ENCODE measurements at regions not wholly inside any gene's neighbourhood (a gene's known extent, or its start where the extent isn't known, plus 50 kb on each side); places are given as distances from the start of the nearest gene placed in this dataset.
"Not testable (repeated sequence)": the region's sequence is repeated elsewhere in the genome, so short reads cannot be mapped to it uniquely, and the experiment has no call there.

DNA sequence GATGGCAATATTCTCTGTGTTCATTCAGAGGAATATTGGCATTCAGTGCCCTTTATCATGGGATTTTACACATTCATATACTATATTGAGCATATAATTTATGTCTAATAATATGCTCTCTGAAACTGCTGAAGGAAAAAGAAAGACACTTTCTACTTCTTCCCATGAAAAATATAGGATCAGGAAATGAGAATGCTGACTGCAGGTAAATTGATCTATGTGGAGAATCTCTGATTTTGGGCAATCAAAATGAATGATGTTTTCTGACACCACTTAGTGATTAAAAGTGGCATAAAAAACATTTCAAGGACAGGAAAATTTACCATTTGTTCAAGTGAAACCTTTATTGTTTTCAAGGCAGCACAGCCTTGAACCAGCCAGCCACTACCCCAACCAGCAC, 260.1 kb upstream of the STXBP5 start:
- no peak for DNase-seq

- DNase-seq = no peak
These were observed 259.4 kb upstream of the STXBP5 start for GRCh38 chr6:146944809-146945208.

GRCh38 chr6:146946559-146946958, 257.7 kb upstream of the STXBP5 start:
- no peak for DNase-seq

DNA sequence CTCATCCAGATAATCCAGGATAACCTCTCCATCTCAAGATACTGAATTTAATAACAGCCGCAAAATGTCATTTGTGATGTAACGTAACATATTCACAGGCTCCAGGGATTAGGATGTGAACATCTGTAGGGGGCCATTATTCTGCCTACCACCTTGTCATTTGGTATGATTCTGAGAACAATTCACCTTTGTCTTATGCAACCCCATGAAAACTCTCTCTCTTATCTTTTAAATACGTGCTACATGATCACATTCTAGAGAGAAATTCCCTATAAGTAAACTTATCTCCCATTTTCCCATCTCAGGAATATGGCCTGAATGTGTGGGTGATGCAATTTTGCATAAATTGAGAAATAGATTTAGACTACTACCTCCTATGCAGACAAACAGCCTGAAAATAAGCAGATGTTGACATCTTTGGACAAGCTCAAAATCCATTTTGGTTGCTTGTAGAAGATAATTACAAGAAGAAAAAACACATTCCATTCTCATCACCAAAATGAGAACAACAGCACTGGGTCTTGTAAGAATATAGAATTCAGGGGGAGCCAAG, 255.4 kb upstream of the STXBP5 start:
- DNase-seq = peak; percentile 13

GRCh38 chr6:146949425-146949824, 254.8 kb upstream of the STXBP5 start:
- DNase-seq = no peak

DNA sequence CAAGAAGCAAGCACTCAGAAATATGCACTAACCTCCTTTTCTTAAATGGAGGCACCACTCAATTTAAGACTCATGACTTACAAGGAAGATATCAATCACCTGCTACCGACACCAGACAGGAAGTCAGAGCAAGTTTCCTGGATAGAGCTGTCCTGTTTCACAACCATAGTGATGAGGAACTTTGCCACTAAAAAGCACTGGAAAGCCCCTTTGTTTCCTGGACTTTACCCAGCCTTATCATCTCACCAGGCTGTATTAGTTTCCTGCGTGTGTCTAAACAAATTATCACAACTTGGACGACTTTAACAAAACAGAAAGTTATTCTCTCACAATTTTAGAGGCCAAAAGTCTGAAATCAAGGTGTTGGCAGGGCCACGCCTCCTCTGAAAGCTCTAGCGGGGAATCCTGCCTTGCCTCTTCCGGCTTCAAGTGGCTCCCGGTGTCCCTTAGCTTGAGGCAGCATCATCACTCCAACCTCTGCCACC, 253.8 kb upstream of the STXBP5 start:
- peak; percentile 35 for DNase-seq

GRCh38 chr6:146955570-146955969, 248.6 kb upstream of the STXBP5 start:
- DNase-seq = no peak

GRCh38 chr6:146957181-146958093, 246.8 kb upstream of the STXBP5 start:
- no peak for DNase-seq

GRCh38 chr6:146961831-146962230, 242.4 kb upstream of the STXBP5 start:
- no peak for DNase-seq

GRCh38 chr6:146962329-146962728, 241.9 kb upstream of the STXBP5 start:
- no peak for DNase-seq

GRCh38 chr6:146965110-146965689, 239.0 kb upstream of the STXBP5 start:
- DNase-seq = no peak

DNA sequence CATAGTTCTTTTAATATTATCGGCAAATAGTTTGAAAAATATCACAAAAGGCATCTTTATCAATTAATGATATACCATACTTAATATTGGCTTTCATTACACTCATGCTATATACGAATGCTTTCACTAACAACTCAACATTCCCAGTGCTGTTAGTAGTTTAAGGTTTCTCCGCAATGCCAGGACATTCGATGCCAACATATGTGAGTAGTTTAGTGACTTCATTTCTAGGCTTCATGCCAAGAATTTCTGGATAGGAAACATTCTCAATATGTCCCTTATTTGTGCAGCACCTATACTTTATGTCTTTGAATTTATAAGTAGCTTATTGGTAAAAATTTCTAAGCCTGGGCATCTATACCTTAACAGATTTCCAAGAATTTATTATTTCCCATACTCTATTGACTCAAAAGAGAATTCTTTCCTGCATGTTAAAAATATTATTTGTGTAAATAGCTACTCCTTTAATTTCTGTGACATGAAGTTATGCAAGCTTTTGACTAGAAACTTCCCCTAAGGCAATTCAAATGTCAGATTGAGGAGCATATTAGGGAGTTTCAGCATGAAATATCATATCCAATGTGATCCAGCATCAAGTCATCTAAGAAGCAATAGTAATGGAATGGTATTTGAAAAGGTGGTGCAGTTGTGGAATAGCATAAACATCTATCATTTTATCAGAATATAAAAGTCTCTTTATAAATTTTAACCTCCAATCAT, 236.0 kb upstream of the STXBP5 start:
- peak; percentile 81 for DNase-seq

DNA sequence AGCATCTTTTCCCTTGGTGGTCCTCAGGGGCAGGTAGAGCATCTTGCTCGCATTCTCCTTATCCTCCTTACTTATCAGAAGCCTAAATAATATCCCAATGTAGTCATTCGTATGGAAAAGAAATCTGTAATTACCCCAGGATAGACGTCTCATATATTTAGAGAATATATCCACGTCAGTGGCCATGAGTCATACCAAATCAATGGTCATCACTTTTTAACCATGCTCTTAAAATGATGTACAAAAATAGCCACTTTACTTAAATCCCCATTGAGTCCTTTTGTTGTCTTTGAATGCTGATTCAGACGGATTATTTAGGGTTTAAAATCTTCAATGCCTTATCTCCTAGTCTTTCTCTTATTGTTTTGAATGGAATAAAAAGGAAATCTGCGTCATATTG, 231.7 kb upstream of the STXBP5 start:
- no peak for DNase-seq

GRCh38 chr6:146974351-146974750, 229.9 kb upstream of the STXBP5 start:
- DNase-seq = no peak

- DNase-seq = no peak
These were observed 229.1 kb upstream of the STXBP5 start for GRCh38 chr6:146975093-146975492.

- no peak for DNase-seq
These were observed 223.3 kb upstream of the STXBP5 start for GRCh38 chr6:146980900-146981329.

GRCh38 chr6:146981981-146982380, 222.2 kb upstream of the STXBP5 start:
- DNase-seq = no peak

DNA sequence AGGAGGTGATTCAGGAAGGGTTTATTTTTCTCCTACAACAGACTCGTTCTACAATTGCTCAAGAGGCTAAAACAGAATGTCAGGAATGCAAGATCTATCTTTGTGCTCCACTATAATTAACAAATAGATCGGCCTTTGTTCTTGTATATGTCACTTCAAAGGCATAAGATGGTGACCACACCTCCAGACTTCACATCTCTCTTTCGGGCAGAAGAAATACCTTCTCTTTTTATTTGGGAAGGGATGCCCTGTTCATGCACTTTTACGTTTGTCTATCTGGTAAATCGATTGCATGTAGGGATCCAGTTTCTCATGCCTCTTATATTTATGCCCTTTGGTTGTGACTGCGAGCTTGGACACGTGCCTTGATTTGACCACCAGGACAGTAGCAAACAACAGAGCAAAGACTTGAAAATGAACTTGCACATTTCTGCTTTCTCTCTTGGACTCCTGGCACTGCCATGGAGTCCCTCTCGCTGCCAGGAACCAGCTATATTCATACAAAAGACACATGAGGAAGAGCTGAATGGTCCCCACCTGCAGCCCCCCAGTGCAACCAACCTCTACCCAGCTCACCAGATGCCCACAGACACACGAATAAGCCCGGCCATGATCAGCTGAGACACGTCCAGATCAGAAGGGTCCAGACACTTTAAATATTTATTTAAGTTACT, 219.8 kb upstream of the STXBP5 start:
- DNase-seq = peak; percentile 22

DNA sequence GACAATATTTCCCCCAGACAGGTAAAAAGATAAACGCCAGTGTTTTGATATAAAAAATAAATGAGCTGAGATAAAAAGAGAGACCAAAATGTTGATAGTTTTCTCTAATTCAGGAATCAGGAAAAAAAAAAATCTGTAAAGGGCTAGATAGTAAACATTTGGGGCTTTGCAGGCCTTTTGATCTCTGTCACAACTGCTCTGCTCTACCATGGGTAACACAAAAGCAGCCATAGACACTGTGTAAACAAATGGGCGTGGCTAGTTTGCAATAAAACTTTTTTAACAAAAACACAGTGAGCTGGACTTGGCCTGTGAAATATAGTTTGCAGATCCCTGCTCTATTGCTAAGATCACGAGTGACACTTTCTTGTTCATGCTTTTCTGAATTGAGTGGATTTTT, 219.1 kb upstream of the STXBP5 start:
- DNase-seq = no peak

DNA sequence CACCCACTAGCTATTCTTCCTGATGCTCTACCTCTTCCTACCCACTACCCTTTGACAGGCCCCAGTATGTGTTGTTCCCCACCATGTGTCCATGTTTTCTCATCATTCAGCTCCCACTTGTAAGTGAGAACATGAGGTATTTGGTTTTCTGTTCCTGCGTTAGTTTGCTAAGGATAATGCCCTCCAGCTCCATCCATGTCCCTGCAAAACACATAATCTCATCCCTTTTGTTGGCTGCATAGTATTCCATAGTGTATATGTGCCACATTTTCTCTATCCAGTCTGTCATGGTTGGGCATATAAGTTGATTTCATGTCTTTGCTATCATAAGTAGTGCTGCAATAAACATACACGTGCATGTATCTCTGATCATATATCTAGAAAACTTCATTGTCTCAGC, 218.3 kb upstream of the STXBP5 start:
- DNase-seq = no peak

- DNase-seq = not testable (repeated sequence)
These were observed 216.3 kb upstream of the STXBP5 start for GRCh38 chr6:146987938-146988337.

- no peak for DNase-seq
These were observed 214.4 kb upstream of the STXBP5 start for GRCh38 chr6:146989860-146990259.

- DNase-seq = peak; percentile 90
These were observed 213.9 kb upstream of the STXBP5 start for GRCh38 chr6:146990284-146990683.

All from NCI-H226 (cell line).